BE2C (cell line): ENCODE measurements at regions not wholly inside any gene's neighbourhood (a gene's known extent, or its start where the extent isn't known, plus 50 kb on each side); places are given as distances from the start of the nearest gene placed in this dataset.

Experiments
- DNase-seq: peaks from one replicate; pipeline ENCODE4 v3.0.0-alpha.2; 2020
- H3K27me3 ChIP-seq: fragments of 250-450 bp; sonication (Bioruptor Pico); 2 replicates; pipeline ENCODE4 v1.5.1; 2020; ENCODE audit warnings: mild to moderate bottlenecking
- H3K36me3 ChIP-seq: fragments of 250-450 bp; sonication (Bioruptor Pico); 2 replicates; pipeline ENCODE4 v1.5.1; 2020; ENCODE audit warnings: mild to moderate bottlenecking
- H3K4me1 ChIP-seq: fragments of 250-450 bp; sonication (Bioruptor Pico); 2 replicates; pipeline ENCODE4 v1.5.1; 2020
- H3K4me3 ChIP-seq: 2 replicates; pipeline ENCODE4 v1.5.1; 2011; ENCODE audit warnings: low read depth, low read length
- H3K9me3 ChIP-seq: fragments of 250-450 bp; sonication (Bioruptor Pico); 2 replicates; pipeline ENCODE4 v1.5.1; 2020
- TF ChIP-seq, protein P1 (sequence below): IDR thresholded peaks from 2 replicates; pipeline ENCODE4 v1.5.1; 2012; ENCODE audit warnings: mild to moderate bottlenecking, low read depth, low read length

DNA sequence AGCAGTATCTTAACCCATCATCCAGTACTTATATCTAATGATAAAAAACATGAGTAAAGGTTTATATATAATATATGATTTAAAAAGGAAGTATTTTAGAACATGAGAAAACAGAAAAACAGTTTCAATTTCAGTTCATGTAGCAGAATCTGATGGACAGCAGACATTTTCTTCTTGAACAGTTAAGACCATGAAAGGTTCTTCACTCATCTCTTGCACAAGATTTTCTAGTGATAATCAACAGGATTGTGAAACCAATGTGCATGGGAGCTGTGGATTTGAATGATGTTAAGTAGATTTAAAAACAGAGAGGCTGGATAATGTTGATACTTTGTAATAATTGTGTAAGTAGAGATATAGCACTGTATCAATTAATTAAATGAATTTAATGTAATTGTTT is 1297.6 kb downstream of the BRINP3 start:
- no peak for DNase-seq
- no peaks in the 10 kb centered on the region for H3K9me3 ChIP-seq
- H3K4me3 ChIP-seq = no peak overlapping the region
- no peaks in the 10 kb centered on the region for H3K27me3 ChIP-seq
- H3K4me1 ChIP-seq = peaks cover 2% of the 10 kb centered on the region; the same call in 1 of the 2 replicates
- TF ChIP-seq, protein P1, sequence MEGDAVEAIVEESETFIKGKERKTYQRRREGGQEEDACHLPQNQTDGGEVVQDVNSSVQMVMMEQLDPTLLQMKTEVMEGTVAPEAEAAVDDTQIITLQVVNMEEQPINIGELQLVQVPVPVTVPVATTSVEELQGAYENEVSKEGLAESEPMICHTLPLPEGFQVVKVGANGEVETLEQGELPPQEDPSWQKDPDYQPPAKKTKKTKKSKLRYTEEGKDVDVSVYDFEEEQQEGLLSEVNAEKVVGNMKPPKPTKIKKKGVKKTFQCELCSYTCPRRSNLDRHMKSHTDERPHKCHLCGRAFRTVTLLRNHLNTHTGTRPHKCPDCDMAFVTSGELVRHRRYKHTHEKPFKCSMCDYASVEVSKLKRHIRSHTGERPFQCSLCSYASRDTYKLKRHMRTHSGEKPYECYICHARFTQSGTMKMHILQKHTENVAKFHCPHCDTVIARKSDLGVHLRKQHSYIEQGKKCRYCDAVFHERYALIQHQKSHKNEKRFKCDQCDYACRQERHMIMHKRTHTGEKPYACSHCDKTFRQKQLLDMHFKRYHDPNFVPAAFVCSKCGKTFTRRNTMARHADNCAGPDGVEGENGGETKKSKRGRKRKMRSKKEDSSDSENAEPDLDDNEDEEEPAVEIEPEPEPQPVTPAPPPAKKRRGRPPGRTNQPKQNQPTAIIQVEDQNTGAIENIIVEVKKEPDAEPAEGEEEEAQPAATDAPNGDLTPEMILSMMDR = no peak
- no peaks in the 10 kb centered on the region for H3K36me3 ChIP-seq

DNA sequence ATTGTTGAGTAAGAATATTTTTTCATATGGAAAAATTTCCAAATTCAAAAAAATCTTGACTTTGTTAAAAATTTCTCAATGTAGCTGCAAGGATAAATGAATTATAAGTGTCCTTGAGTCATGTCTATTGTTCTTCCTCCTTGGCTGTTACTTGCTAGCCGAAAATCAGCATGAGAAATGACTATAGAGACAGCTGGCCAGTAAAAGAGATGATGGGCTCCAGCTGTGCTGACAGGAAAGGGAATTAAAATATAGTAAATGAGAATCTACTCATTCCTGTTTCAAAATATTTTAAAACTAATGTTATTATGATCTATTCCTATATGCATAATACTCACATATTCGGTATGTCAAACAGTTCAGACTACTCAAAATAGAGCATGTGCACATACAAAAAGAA is 1292.6 kb downstream of the BRINP3 start:
- H3K36me3 ChIP-seq = no peaks in the 10 kb centered on the region
- TF ChIP-seq, protein P1 = no peak
- no peaks in the 10 kb centered on the region for H3K9me3 ChIP-seq
- no peaks in the 10 kb centered on the region for H3K27me3 ChIP-seq
- H3K4me3 ChIP-seq = no peak overlapping the region
- DNase-seq = no peak
- H3K4me1 ChIP-seq = no peaks in the 10 kb centered on the region

DNA sequence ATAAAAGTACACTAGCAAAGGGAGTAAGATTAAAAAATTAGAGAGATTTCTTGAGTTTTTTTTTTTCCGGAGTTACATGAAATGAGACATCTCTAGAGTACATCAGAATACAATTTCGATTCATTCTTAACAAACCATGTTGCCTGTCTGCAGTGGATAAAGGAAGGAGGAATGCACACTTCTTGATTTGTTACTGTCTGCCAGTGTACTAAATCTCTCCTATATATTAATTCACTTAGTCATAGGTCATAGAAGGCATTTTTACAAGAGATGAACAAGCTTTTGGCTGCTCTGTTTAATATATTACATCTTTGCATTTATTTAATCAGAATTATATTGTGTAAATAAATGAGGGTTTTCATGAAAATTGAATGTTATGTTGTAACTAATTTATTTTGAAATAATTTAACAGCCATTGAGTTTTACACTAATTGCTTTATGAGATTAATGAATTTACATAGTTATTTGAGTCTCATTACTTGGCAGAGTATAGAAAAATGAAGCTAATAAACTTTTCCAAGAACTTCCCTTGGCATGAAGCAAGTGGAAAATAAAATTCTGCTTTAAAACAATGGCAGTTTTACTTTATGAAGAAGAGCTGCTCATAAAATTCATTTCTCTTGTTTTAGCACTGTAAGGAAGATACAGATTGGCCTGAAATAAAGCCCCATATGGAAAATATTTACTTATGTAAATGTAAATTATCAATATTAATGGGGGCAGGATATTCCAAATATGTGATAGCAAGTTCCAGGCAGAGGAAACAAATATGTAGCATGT is 1284.7 kb downstream of the BRINP3 start:
- H3K4me3 ChIP-seq = no peak overlapping the region
- H3K36me3 ChIP-seq = no peaks in the 10 kb centered on the region
- no peak for DNase-seq
- no peaks in the 10 kb centered on the region for H3K9me3 ChIP-seq
- H3K27me3 ChIP-seq = no peaks in the 10 kb centered on the region
- no peaks in the 10 kb centered on the region for H3K4me1 ChIP-seq
- TF ChIP-seq, protein P1 = no peak

DNA sequence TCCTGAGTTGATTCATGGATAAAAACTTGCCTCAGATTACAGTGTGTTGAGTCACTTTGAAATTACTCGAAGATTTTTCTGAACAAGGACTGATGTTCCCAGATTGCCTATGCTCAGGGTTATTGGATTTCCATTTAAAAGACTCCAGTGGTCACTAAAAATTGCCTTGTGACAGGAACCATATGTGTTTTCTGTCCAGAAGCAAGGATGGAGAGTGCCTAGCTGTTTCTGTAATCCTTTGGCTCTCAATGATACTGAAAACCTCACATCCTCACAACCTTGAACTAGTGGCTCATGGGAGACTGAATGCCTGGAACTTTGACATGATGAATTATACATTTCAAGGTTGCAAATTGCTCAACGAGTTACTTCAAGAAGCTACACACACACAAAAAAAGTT is 1271.8 kb downstream of the BRINP3 start:
- no peaks in the 10 kb centered on the region for H3K36me3 ChIP-seq
- TF ChIP-seq, protein P1 = no peak
- no peaks in the 10 kb centered on the region for H3K9me3 ChIP-seq
- H3K4me3 ChIP-seq = no peak overlapping the region
- no peaks in the 10 kb centered on the region for H3K4me1 ChIP-seq
- DNase-seq = no peak
- no peaks in the 10 kb centered on the region for H3K27me3 ChIP-seq

DNA sequence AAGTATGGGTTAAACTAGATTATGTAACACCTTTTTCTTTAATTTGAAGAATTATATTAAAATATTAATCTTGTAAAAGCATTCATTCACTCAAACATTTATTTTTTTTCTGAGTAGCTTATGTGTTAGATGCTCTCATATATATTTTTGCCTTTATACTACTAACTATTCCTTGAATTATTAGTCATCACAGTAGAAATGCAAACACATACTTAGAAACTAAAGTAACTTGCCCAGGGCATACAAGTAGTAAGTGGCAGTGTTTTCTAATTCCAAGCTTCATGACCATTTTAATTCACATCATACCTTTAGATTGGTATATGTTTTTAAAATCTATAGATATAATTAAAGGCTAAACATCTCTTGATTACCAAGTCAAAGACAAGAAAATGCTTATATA is 1271.0 kb downstream of the BRINP3 start:
- no peaks in the 10 kb centered on the region for H3K36me3 ChIP-seq
- no peaks in the 10 kb centered on the region for H3K4me1 ChIP-seq
- TF ChIP-seq, protein P1 = no peak
- no peak overlapping the region for H3K4me3 ChIP-seq
- no peaks in the 10 kb centered on the region for H3K27me3 ChIP-seq
- no peaks in the 10 kb centered on the region for H3K9me3 ChIP-seq
- DNase-seq = no peak

DNA sequence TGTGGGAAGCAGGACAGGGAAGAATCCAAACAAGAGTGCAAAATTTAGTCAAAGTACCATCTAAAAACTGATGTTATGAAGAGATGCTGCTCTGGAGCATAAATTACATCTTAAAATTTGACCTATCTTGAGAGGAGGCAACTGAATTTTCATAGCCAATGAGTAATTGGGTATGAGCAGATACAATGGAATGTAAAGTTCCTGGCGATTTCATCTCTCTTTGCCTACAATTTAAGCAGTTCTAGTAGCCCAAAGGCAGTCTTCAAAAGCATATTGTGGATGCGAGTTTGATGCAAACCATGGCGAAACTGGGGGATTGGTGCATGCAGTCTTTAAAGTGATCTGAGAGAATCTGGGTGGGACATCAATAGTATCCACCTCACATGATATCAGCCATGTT is 1265.9 kb downstream of the BRINP3 start:
- H3K4me3 ChIP-seq = no peak overlapping the region
- no peaks in the 10 kb centered on the region for H3K9me3 ChIP-seq
- H3K27me3 ChIP-seq = no peaks in the 10 kb centered on the region
- DNase-seq = no peak
- TF ChIP-seq, protein P1 = no peak
- H3K36me3 ChIP-seq = no peaks in the 10 kb centered on the region
- H3K4me1 ChIP-seq = no peaks in the 10 kb centered on the region
